ENCODE measurements at regions not wholly inside any gene's neighbourhood (a gene's known extent, or its start where the extent isn't known, plus 50 kb on each side); places are given as distances from the start of the nearest gene placed in this dataset.

DNA sequence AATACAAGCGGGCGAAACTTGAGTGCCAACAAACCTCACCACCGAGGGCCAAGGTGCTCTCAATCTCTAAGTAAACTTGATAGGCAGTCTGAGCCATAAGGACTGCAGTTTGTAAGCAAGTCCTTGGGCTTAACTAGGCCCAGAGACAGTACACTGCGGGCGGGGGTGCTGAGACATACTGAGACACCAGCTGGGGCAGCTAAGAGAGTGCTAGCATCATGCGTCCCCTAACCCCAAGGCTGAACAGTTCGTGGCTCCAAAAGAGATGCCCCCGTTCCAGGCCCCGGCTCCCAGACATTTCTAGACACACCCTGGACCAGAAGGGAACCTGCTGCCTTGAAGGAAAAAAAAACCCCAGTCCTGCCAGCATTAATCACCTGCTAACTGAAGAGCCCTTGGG, 126.8 kb upstream of the PRDX4 start:
- FAIRE-seq = no peak

DNA sequence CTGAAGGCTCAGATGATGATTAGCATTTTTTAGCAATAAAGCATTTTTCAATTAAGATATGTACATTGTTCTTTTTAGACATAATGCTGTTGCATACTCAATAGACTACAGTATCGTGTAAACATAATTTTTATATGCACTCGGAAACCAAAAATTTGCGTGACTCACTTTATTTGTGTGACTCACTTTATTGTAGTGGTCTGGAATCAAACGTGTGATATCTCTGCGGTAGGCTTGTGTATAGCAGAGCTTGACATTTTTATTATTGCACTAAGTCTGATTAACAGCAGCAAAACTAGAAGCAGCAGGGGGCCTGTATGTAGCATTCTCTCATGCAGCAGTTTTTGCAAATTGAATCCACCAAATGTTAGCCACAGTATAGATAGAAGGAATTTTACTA, 119.1 kb upstream of the PRDX4 start:
- FAIRE-seq = peak; percentile 82

DNA sequence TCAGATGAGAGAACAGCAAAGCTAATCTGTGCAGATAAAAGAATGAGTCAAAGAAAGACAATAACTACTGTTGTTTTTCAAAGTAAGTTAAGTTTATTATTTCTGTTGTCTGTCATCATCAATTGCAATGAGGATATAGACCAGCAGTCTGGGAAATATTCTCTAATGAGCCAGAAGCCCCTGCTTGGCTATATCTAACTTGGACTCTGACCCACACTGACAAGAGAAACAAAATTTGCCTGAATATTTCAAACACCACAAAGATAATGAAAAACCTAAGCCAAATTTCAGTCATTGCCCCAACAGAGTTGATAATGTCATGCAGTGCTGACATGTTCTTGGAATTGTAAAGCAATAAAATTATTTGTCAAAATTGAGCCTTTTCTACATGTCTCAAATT, 115.0 kb upstream of the PRDX4 start:
- FAIRE-seq = no peak

DNA sequence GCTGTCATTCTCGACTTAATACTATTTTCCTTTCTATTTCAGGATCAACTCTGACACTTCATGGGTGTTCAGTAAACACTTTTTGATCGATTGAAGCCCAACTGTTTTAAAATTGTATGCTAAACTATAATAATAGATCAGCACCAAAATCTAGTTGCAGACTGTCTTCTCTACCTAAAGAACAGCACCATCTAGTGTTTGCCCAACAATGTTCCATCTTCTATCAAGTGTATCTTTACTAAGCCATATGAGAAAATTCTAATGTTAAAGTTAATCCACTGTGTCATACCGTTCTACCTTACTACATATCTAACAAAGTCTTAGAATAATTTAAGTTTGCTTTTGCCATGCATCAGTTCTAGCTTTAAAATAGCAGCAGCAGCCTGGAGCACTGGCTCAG, 113.0 kb upstream of the PRDX4 start:
- FAIRE-seq = peak; percentile 82

DNA sequence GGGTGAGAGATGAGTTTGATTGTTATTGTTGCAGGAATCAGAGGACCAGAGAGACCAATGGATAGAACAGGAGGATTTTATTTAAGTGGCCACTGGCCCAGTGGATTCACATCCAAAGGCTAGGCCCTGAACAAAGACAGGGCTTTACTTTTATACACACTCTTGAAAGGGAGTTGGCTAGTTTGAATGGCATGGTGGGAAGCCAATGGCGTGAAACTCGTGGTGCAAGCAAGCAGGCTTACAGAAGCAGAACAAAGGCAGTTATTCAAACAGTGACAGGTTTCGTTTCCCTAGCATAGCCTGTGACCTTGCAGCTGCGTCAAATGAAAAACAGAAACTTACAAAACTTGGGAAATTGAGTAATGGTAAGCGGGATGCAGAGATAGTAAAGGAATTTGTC, 110.2 kb upstream of the PRDX4 start:
- no peak for FAIRE-seq

DNA sequence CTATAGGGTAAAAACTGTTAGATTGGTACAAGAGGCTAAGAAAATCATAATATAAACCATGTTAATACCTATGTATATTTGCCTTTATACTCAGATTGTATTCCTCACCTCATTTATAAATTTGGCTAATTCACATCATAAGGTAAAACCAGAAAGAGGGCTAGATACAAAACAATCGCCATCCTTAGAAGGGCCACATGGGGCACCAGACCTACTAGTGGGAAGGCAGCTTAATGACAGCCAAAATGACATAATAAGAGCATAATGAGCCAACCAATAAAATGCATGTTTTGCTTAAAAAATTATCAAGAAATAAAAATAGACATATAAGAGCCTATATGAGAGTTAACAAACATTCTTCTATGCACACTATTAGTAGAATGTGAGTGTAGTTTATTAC, 107.3 kb upstream of the PRDX4 start:
- no peak for FAIRE-seq

DNA sequence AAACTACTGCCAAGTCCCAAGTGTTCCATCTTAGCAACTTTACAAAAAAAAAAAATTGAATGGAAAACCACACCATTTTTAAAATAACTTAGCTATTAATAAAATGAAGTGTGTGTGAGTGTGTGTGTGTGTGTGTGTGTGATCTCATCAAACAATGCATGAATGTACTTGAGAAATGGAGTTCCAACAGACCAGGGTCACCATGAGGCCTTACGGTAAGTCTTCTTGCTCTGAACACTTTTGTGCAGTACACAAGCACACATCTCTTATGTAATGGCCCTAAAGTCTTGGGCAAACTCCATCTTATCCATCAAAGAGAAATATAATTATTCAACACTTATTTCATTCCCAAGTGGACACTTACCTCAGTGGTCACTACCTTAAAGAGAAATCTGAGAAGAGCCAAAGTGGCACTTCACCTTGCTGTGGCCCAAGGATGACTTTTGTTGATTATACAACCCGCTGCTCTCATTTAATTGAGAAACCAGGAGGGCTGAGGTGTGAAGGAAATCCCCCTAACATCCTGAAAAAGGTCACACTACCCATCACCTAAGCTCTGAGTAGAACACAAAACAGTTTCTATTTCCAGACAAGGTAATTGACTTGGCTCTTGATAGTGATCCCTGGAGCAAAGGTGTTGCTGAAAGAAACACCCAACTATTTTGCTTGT, 96.5 kb upstream of the PRDX4 start:
- no peak for FAIRE-seq

DNA sequence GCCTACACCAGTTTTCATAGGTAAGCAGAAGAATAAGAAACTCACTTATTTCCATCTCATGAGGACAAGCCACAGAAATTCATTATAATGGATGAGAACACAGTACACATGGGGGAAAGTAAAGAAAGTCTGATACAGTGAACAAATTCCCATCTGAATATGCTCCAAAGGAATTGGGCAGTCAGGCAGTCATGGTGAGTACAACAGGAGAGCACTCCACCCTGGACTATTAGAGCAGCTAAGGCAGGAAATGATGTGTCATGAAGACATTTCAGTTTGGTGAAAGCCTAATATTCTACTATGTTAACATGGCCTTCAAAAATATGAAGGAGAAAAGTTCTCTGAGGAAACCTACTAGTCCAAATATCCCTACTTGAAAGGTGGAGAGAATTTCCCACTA, 92.0 kb upstream of the PRDX4 start:
- no peak for FAIRE-seq

DNA sequence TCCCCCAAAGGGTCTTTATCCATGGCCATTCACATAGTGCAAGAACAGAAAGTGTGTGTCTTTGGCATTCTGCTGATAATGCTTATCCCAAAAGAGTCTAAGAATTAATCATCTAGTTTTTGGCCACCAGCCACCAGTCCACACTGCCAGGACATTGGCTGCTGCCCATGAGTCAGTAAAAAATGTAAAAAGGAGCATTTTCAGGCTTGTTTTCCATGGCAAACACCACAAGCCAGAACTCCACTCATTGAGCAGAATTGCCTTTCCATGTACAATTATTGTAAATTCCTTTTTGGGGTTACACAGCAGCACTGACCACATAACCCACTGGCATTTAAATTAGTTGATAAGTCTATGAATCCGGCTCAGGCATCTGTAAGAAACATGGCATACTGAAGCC, 89.2 kb upstream of the PRDX4 start:
- FAIRE-seq = no peak

DNA sequence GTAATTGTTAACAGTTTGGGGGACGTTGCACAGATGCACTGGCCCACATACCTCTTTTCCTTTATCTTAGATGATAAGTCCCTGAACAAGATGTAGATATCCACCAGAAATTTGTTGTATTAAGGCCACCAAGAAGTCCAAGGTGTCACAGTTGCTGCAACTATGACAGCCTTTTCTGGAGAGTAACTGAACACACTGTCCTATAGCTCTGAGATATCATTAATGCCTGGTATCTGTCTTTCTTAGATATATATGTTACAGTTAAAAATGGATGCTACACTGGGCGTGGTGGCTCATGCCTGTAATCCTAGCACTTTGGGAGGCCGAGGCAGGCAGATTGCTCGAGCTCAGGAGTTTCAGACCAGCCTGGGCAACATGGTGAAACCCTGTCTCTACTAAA, 77.8 kb upstream of the PRDX4 start:
- FAIRE-seq = no peak

DNA sequence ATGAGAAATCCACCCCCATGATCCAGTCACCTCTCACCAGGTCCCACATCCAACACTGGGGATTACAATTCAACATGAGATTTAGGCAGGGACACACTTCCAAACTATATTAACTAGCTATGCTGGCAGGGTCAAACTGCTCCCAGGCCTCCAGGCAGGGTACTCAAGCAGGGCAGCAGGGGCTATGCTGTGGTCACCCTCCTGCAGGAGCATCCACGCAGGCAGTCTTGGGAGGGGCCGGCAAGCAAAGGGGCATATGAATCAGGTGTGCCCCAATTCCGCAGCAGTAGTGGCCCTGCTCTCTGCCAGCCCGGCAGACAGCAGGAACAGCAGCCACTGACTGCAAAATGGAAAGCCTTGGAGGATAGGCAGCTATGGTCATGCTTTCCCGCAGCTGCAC, 74.6 kb upstream of the PRDX4 start:
- no peak for FAIRE-seq

DNA sequence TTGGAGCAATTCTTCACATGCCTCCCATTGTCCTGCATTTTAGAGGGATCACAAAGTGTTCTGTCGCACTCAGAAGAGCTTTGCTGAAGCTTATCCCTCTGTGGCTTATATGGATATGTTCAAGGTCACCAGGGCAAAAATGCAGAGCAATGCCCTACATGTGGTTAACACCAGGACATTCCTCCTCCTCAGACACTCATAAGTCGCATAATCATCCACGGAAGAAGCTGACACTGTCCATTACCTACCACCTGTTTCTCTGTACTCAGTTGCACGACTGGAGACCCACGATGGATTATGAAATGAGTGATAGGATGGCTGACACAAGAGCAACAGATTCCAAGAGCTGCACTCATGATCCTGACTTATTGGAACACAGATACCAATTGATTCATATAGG, 68.7 kb upstream of the PRDX4 start:
- FAIRE-seq = no peak

DNA sequence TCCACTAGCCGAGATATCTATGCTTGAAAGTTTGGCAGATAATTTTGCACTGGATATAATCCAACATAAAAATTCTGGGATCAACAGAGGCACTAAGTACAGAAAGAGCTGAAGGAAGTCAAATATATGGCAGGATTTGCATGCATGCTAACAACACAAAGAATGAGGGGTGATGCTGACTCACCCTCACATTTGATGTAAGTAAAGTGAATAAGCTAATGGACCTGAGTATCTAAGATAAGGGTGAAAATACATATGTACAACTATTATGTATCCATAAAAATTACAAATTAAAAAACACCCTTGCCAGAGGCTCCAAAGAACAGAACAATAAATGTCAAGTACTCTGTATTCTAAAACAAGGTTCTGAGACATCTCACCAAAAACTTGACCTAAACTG, 63.8 kb upstream of the PRDX4 start:
- FAIRE-seq = no peak

DNA sequence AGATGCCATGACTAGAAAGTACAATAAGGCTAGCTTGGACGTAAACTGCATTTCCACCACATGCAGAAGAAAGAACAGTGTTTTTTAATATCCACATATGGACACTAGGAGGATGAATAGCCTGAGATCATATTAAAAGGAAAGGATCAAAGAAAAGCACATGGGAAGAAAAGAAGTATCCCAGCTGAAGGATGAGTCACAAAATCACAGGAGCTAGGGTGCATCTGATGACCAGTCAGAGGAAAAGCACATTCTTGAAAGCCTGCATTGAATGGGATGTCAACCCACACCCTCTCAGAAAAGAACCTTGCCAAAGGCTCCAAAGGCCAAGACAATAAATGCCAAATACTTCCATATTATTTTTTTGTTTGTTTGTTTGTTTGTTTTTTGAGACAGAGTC, 56.8 kb upstream of the PRDX4 start:
- no peak for FAIRE-seq

DNA sequence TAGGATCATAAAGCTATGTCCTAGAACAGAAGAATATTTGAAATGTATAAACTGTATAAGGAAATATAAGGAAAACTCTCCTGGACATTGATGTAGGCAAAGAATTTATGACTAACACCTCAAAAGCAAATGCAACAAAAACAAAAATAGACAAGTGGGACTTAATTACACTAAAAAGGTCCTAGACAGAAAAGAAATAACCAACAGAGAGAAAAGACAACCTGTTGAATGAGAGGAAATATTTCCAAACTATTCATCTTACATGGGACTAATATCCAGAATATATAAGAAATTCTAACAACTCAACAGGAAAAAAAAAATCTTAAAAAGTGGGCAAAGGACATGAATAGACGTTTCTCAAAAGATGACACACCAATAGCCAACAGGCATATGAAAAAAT, 54.4 kb upstream of the PRDX4 start:
- FAIRE-seq = no peak

DNA sequence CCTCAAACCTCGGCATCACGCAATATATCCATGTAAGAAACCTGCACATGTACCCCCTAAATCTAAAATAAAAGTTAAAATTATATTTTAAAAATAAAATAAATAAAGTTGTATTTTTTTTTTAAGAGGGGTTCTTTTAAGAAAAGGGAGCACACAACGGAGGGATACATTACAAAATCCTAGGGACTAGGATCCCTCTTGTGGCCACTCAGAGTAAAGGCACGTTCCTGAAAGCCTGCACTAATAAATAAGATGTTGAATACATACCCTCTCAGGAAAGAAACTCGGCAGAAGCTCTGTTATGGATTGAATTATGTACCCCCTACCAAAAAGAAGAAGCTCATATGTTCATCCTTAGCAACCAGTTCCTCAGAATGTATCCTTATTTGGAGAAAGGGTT, 50.9 kb upstream of the PRDX4 start:
- FAIRE-seq = peak; percentile 55

Data from endometrium (tissue), 2 donors.